ENCODE measurements at regions not wholly inside any gene's neighbourhood (a gene's known extent, or its start where the extent isn't known, plus 50 kb on each side); places are given as distances from the start of the nearest gene placed in this dataset.
"Not testable (repeated sequence)": the region's sequence is repeated elsewhere in the genome, so short reads cannot be mapped to it uniquely, and the experiment has no call there.

- Mint-ChIP-seq H3K27ac (no peak overlapping the region), H3K27me3 (ENCODE audit: low read depth) (no peaks in the 10 kb centered on the region), H3K36me3 (ENCODE audit: low read depth) (no peaks in the 10 kb centered on the region), H3K9me3 (no peaks in the 10 kb centered on the region), H3K4me1 (ENCODE audit: low read depth) (no peaks in the 10 kb centered on the region), H3K4me3 (ENCODE audit: low read depth) (no peak overlapping the region)
- intact Hi-C loops (cut with micrococcal nuclease): no loop called here
- DNase-seq (ENCODE audit: low spot score): no peak
Measured at GRCh38 chr6:74607468-74607867, 598.4 kb downstream of the COL12A1 start.

DNA sequence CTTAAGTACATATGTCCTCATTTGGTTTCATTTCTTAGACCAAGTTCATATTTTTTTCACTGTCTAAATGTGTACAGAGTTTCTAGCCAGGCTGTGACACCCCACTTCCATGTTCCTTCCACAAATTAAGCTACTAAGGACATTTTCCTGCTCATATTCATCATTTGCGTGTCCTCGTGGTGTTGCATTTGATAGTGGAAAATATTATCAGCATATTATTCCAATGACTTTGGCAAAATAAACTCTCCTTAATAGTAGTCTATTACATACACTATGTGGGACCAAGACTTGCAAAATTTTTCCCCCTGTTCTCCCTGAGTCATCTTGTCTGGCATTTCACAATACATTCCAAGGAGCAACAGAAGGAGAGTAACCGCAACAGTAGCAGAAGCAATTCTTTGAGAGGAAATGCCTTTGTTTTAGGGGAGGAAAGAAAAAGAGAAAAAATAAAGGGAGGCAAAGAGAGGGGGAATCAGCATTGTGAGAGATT lies 599.2 kb downstream of the COL12A1 start:
- no peak overlapping the region for H3K27ac Mint-ChIP-seq
- no peaks in the 10 kb centered on the region for H3K36me3 Mint-ChIP-seq (ENCODE audit: low read depth)
- no peaks in the 10 kb centered on the region for H3K9me3 Mint-ChIP-seq
- no peaks in the 10 kb centered on the region for H3K27me3 Mint-ChIP-seq (ENCODE audit: low read depth)
- no peaks in the 10 kb centered on the region for H3K4me1 Mint-ChIP-seq (ENCODE audit: low read depth)
- DNase-seq (ENCODE audit: low spot score): no peak
- no peak overlapping the region for H3K4me3 Mint-ChIP-seq (ENCODE audit: low read depth)
- intact Hi-C loops (cut with micrococcal nuclease): no loop called here

GRCh38 chr6:74605922-74606581 lies 599.8 kb downstream of the COL12A1 start:
- H3K27me3 Mint-ChIP-seq (ENCODE audit: low read depth): no peaks in the 10 kb centered on the region
- H3K36me3 Mint-ChIP-seq (ENCODE audit: low read depth): no peaks in the 10 kb centered on the region
- no peak for DNase-seq (ENCODE audit: low spot score)
- H3K9me3 Mint-ChIP-seq: no peaks in the 10 kb centered on the region
- no peak overlapping the region for H3K27ac Mint-ChIP-seq
- intact Hi-C loops (cut with micrococcal nuclease): no loop called here
- no peaks in the 10 kb centered on the region for H3K4me1 Mint-ChIP-seq (ENCODE audit: low read depth)
- H3K4me3 Mint-ChIP-seq (ENCODE audit: low read depth): no peak overlapping the region

DNA sequence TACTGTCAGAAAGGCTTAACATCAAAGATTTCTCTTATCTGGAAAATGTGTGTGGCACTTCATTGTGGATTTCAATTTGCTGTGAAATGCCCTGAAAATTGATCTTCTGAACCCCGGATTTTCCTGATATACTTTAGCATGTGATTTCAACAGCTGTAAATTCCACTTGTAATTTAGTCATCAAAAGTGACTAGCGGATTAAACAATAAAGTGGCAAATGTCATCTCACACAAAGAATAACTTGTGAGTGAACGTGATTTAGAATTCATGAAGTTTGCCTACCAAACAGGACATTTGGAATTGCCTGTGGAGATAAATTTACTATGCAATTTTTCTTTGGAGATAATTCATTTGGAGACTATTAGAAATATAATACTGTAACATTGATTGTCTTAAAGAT lies 601.6 kb downstream of the COL12A1 start:
- Mint-ChIP-seq H3K9me3 (no peaks in the 10 kb centered on the region), H3K27ac (no peak overlapping the region), H3K36me3 (ENCODE audit: low read depth) (no peaks in the 10 kb centered on the region), H3K27me3 (ENCODE audit: low read depth) (no peaks in the 10 kb centered on the region), H3K4me3 (ENCODE audit: low read depth) (no peak overlapping the region), H3K4me1 (ENCODE audit: low read depth) (no peaks in the 10 kb centered on the region)
- intact Hi-C loops (cut with micrococcal nuclease): no loop called here
- no peak for DNase-seq (ENCODE audit: low spot score)

GRCh38 chr6:74603322-74604076 lies 602.4 kb downstream of the COL12A1 start:
- intact Hi-C loops (cut with micrococcal nuclease): no loop called here
- H3K4me3 Mint-ChIP-seq (ENCODE audit: low read depth): no peak overlapping the region
- H3K27me3 Mint-ChIP-seq (ENCODE audit: low read depth): no peaks in the 10 kb centered on the region
- no peaks in the 10 kb centered on the region for H3K4me1 Mint-ChIP-seq (ENCODE audit: low read depth)
- H3K27ac Mint-ChIP-seq: no peak overlapping the region
- no peak for DNase-seq (ENCODE audit: low spot score)
- no peaks in the 10 kb centered on the region for H3K36me3 Mint-ChIP-seq (ENCODE audit: low read depth)
- H3K9me3 Mint-ChIP-seq: no peaks in the 10 kb centered on the region

DNA sequence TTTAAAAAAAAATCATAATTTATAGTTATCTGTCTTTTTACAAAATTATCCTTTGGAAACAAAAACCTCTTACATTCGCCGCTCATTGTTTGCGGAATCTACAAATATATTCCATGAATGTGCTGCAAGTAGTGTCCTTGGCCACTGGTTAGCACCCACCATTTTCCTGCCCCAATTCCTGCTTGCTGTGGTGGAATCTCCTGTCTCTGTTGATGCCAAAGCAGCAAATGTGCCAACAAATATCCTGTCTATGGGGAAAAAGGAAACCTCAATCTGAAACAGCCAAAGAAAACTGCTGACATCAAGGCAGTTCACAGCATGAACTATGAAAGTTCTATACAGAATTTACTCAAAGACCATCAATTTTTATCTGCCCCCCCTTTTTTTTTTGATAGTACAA lies 603.6 kb downstream of the COL12A1 start:
- DNase-seq (ENCODE audit: low spot score): no peak
- Mint-ChIP-seq H3K4me3 (ENCODE audit: low read depth) (no peak overlapping the region), H3K9me3 (no peaks in the 10 kb centered on the region), H3K36me3 (ENCODE audit: low read depth) (no peaks in the 10 kb centered on the region), H3K4me1 (ENCODE audit: low read depth) (no peaks in the 10 kb centered on the region), H3K27ac (no peak overlapping the region), H3K27me3 (ENCODE audit: low read depth) (no peaks in the 10 kb centered on the region)
- intact Hi-C loops (cut with micrococcal nuclease): no loop called here

DNA sequence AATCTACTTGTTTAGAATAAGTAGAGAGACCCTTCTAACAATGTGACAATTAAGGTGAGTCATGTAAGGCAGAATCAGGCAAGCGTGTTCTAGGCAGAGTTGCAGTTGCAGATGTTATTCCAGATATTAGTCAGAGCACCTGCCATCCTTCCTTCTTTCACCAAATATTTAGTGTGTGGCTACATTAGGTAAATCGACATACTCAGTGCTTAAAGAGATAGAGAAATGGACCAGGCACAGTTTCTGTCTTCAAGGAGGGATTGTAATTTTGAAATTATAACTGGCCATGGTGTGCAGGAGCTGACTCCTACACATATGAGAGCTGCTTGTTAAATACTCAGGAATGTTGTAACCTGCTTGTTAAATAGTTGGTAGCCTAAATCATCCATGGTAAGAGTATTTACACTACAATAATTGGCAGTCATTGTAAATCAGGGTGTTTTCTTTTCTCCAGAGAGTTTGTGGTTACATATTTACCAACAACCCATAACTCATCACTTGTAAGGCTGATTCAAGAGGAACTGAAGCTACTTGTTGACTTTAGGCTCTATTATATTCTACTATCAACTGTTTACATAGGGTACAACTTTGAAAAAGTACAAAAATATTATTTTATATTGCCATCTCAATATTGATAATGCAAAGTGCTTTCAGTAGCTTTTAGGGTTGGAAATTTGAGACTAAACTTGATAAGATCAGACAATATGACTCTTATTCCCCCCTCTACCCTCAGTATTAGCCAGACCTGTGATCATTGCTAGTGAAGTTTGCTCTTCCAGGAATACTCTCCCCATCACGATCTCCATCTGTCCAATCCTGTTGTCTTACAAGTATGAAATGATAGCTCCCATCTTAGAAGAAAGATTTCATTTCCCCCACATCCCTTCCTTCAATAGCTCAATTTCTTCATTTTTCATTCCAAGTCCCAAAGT lies 607.1 kb downstream of the COL12A1 start:
- DNase-seq (ENCODE audit: low spot score): no peak
- no peak overlapping the region for H3K4me3 Mint-ChIP-seq (ENCODE audit: low read depth)
- no peak overlapping the region for H3K27ac Mint-ChIP-seq
- H3K36me3 Mint-ChIP-seq (ENCODE audit: low read depth): no peaks in the 10 kb centered on the region
- no peaks in the 10 kb centered on the region for H3K9me3 Mint-ChIP-seq
- H3K27me3 Mint-ChIP-seq (ENCODE audit: low read depth): no peaks in the 10 kb centered on the region
- intact Hi-C loops (cut with micrococcal nuclease): no loop called here
- H3K4me1 Mint-ChIP-seq (ENCODE audit: low read depth): no peaks in the 10 kb centered on the region

- Mint-ChIP-seq H3K4me3 (ENCODE audit: low read depth) (no peak overlapping the region), H3K36me3 (ENCODE audit: low read depth) (no peaks in the 10 kb centered on the region), H3K27me3 (ENCODE audit: low read depth) (no peaks in the 10 kb centered on the region), H3K9me3 (no peaks in the 10 kb centered on the region), H3K4me1 (ENCODE audit: low read depth) (no peaks in the 10 kb centered on the region), H3K27ac (no peak overlapping the region)
- DNase-seq (ENCODE audit: low spot score): no peak
- intact Hi-C loops (cut with micrococcal nuclease): no loop called here
Measured at GRCh38 chr6:74597840-74598239, 608.0 kb downstream of the COL12A1 start.

DNA sequence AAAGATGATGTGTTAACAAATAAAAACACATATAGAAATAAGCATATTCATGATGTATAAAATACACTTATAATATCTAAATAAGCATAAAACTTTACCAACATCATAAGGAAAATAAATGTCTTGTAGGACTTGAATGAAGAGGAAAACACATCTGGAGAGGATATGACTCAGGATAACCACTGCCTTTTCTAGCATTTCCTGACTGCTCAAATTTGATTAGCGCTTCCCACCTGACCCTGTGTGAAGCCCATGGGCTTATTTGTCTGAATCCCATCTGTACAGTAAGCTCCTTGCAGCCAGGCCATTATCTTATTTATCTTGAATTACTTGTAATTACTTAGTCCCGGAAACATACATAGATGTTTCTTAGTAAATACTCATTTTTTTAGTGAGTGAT lies 608.6 kb downstream of the COL12A1 start:
- Mint-ChIP-seq H3K4me1 (ENCODE audit: low read depth) (no peaks in the 10 kb centered on the region), H3K27ac (no peak overlapping the region), H3K36me3 (ENCODE audit: low read depth) (no peaks in the 10 kb centered on the region), H3K27me3 (ENCODE audit: low read depth) (no peaks in the 10 kb centered on the region), H3K9me3 (no peaks in the 10 kb centered on the region), H3K4me3 (ENCODE audit: low read depth) (no peak overlapping the region)
- intact Hi-C loops (cut with micrococcal nuclease): no loop called here
- DNase-seq (ENCODE audit: low spot score): no peak

GRCh38 chr6:74596588-74596987 lies 609.3 kb downstream of the COL12A1 start:
- H3K4me1 Mint-ChIP-seq (ENCODE audit: low read depth): no peaks in the 10 kb centered on the region
- intact Hi-C loops (cut with micrococcal nuclease): no loop called here
- no peak overlapping the region for H3K27ac Mint-ChIP-seq

GRCh38 chr6:74594350-74594749 lies 611.5 kb downstream of the COL12A1 start:
- H3K4me1 Mint-ChIP-seq (ENCODE audit: low read depth); H3K36me3 Mint-ChIP-seq (ENCODE audit: low read depth); H3K4me3 Mint-ChIP-seq (ENCODE audit: low read depth); H3K27ac Mint-ChIP-seq; intact Hi-C loops (cut with micrococcal nuclease); H3K9me3 Mint-ChIP-seq; DNase-seq (ENCODE audit: low spot score); H3K27me3 Mint-ChIP-seq (ENCODE audit: low read depth): not testable (repeated sequence)

More at GRCh38 chr6:74596588-74596987, 609.3 kb downstream of the COL12A1 start:
- no peak for DNase-seq (ENCODE audit: low spot score)
- Mint-ChIP-seq H3K9me3 (no peaks in the 10 kb centered on the region), H3K4me3 (ENCODE audit: low read depth) (no peak overlapping the region), H3K27me3 (ENCODE audit: low read depth) (no peaks in the 10 kb centered on the region), H3K36me3 (ENCODE audit: low read depth) (no peaks in the 10 kb centered on the region)

DNA sequence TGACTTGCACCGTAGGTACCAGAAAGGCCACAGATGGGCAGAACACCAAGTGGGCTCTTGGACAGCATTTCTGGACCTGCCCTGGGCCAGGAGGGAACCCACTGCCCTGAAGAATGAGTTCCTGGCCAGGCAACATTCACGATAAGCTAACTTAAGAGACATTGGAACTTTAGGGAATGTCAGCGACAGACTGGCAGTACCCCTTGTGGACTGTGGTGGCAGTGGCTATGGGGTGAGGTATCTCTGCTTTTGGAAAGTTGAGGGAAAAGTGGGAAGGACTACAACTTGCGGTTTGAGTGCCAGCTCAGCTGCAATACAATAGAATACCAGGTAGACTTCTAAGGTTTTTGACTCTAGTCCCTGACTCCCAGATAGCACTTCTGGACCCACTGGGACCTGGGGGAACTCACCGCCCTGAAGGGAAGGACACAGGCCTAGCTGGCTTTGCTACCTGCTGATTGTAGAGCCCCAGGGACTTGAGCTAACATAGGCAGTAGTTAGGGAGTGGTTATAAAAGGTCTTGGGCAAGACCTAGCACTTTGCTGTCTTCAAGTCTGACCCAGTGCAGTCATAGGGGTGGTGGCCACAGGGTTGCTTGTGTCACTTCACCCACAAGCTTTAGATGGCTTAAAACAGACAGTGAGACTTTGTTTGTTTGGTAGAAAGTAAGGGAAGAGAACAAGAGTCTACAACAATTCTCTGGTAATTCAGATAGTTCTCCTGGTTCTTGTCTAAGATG lies 617.6 kb downstream of the COL12A1 start:
- Mint-ChIP-seq H3K9me3 (no peaks in the 10 kb centered on the region), H3K4me3 (ENCODE audit: low read depth) (no peak overlapping the region), H3K27ac (no peak overlapping the region), H3K36me3 (ENCODE audit: low read depth) (no peaks in the 10 kb centered on the region), H3K4me1 (ENCODE audit: low read depth) (no peaks in the 10 kb centered on the region), H3K27me3 (ENCODE audit: low read depth) (no peaks in the 10 kb centered on the region)
- intact Hi-C loops (cut with micrococcal nuclease): no loop called here
- DNase-seq (ENCODE audit: low spot score): no peak

All from activated T-helper 2 cell treated with anti-CD3 and anti-CD28 coated beads, Interferon-gamma antibody, Interleukin-2, Interleukin-4, amounts not matched to agents 10 μg/mL and 5 μg/mL and 100 μg/mL, durations not matched to agents 14 hours and 24 hours and 36 hours (primary cell).